ENCODE measurements at regions not wholly inside any gene's neighbourhood (a gene's known extent, or its start where the extent isn't known, plus 50 kb on each side); places are given as distances from the start of the nearest gene placed in this dataset.

DNA sequence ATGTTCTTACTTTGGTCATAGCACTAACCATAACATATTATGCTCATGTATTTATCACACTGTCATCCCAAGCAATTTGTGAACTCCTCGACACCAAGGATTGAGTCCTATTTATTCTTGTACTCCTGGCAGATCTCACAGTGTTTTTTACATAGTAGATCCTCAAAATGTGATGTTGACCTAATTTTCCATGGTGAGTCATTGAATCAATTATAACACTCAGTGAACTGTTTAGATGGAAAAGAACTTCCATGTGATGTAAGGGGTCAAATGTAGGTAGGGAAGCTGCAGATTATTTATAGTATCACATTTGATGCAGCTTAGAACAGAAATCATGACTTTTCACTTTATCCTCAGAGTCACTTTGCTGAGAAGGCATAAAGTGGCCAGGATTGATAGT, 281.9 kb upstream of the ADAMTS5 start:
- no peak for TF ChIP-seq CTCF (IDR thresholded peaks at IDR 0.05; ENCODE audit: low read depth, low read length)
- no peak for TF ChIP-seq POLR2A (IDR thresholded peaks at IDR 0.05; ENCODE audit: extremely low read depth, insufficient read length)
- TF ChIP-seq MAX (IDR thresholded peaks at IDR 0.05; ENCODE audit: low read depth, low read length): no peak
- TF ChIP-seq MYC (IDR thresholded peaks at IDR 0.05; ENCODE audit: low read depth, low read length): no peak

Measured in NB4 (cell line).